ENCODE measurements at regions not wholly inside any gene's neighbourhood (a gene's known extent, or its start where the extent isn't known, plus 50 kb on each side); places are given as distances from the start of the nearest gene placed in this dataset.

DNA sequence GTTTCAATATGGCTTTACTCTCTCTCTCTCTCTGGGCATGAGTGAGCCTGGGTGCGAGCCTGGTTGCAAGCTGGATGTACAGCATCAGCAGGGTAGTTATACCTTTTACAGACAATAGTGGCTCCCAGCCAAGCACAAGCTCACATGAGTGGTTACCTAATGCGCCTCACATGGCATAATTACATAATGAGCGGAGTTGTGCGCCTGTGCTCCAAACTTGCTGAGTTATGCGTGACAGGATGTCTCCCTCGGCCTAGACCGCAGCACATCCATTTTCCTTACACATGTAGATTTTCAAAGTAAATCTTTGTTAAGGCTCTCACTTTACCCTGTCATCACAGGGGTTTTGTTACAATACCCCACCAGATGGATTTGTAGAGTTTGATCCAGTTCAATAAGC is 233.5 kb upstream of the WWC1 start:
- Histone ChIP-seq H3K36me3 (ENCODE audit: insufficient read depth, low read length) (peaks cover 14% of the 10 kb centered on the region), H3K9me3 (ENCODE audit: low read length) (peaks cover 11% of the 10 kb centered on the region), H3K4me1 (ENCODE audit: insufficient read depth, low read length) (no peaks in the 10 kb centered on the region), H3K4me3 (ENCODE audit: low read length) (no peak overlapping the region), H3K27me3 (ENCODE audit: insufficient read depth, low read length) (no peaks in the 10 kb centered on the region), H2AFZ (ENCODE audit: low read depth, low read length) (no peak overlapping the region)

DNA sequence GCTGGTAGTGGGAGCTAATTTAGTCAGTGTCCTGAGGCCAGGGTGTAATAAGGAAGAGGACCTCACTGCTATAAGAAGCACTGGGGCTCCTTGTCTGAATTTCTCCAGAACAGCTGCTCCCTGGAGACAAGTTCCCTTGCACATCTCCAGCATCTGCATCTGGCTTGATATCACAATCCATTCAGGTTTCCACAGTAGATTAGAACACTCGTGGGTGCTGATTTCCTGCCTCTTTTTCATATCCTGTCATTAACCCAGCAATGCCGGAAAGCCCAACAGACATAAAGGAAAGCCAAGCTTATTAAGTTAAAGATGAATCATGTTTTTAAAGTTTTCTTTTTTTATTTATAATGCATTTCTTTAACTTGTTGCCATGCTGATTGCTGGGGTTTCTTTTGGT is 232.3 kb upstream of the WWC1 start:
- Histone ChIP-seq H3K9me3 (ENCODE audit: low read length) (peaks cover 11% of the 10 kb centered on the region), H3K4me1 (ENCODE audit: insufficient read depth, low read length) (no peaks in the 10 kb centered on the region)

DNA sequence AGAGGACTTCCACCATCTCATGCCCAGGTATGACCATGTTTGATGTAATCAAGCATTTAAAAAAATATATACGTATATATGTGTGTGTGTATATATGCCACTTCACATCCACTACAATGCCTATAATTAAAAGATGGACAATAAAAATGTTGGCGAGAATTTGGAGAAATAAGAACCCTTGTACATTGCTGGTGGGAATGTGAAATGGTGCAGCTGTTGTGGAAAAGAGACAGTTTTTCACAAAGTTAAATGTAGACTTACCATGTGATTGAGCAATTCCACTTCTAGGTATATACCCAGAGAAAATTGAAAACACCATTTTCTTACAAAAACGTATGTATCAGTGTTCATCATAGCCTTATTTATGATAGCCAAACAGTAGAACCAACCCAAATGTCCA is 229.2 kb upstream of the WWC1 start:
- no peak overlapping the region for H3K4me3 ChIP-seq (ENCODE audit: low read length)
- H3K36me3 ChIP-seq (ENCODE audit: insufficient read depth, low read length), result peaks cover 25% of the 10 kb centered on the region
- H3K9me3 ChIP-seq (ENCODE audit: low read length), result peaks cover 9% of the 10 kb centered on the region
- no peaks in the 10 kb centered on the region for H3K27me3 ChIP-seq (ENCODE audit: insufficient read depth, low read length)
- no peak overlapping the region for H2AFZ ChIP-seq (ENCODE audit: low read depth, low read length)
- no peaks in the 10 kb centered on the region for H3K4me1 ChIP-seq (ENCODE audit: insufficient read depth, low read length)

More for the DNA sequence above, 232.3 kb upstream of the WWC1 start:
- Histone ChIP-seq H3K4me3 (ENCODE audit: low read length) (no peak overlapping the region), H2AFZ (ENCODE audit: low read depth, low read length) (no peak overlapping the region), H3K36me3 (ENCODE audit: insufficient read depth, low read length) (peaks cover 22% of the 10 kb centered on the region), H3K27me3 (ENCODE audit: insufficient read depth, low read length) (no peaks in the 10 kb centered on the region)

DNA sequence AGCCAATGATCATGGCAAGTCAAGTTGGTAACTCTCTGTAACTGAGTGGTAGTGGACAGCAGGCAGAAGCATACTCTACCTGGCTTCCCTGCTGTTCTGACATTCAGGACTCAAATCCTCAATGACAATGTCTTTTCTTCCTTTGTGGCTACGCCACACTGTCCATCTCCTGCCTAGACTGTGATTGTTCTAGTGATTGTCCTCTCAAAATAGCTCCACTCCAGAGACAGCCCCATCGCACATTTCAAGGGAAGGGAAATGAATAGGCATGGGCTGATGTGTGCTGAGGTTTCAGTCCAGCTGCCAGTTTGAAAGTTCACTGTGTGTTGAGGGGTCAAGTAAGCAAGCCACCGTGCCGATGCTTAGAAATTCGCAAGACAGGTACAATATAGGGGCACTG is 227.0 kb upstream of the WWC1 start:
- H3K4me3 ChIP-seq (ENCODE audit: low read length), result no peak overlapping the region
- no peaks in the 10 kb centered on the region for H3K9me3 ChIP-seq (ENCODE audit: low read length)
- no peaks in the 10 kb centered on the region for H3K4me1 ChIP-seq (ENCODE audit: insufficient read depth, low read length)
- no peaks in the 10 kb centered on the region for H3K27me3 ChIP-seq (ENCODE audit: insufficient read depth, low read length)
- peaks cover 22% of the 10 kb centered on the region for H3K36me3 ChIP-seq (ENCODE audit: insufficient read depth, low read length)
- no peak overlapping the region for H2AFZ ChIP-seq (ENCODE audit: low read depth, low read length)

DNA sequence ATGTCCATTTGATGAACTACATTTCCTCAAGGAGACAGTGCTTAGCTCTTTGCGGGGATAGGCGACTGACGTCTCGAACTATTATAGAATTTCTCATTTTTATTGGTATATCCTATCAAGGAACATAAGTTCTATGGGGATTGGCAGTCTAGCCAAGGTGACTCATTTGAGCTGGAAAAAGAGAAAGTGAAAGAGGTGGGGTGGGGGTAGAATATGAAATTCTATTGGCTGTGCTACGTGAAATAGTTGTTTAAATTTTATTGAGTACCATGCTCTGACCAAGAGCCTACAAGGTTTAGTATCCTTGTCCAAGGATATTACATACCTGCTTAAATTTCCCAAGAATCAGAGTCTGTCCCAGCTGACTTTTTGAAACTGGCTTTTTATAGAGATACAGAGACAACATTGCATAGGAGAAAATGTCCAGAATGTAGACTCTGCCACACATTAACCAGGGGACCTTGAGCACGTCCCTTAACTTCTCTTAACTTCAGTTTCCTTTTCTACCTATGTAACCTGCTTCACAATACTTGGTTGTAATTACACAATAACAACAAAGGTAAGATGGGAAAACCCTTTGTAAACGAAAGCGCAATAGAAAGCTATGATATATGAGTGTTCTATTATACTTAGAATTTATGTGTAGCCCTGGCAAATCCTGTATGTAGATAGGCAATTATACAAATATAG is 226.4 kb upstream of the WWC1 start:
- H3K9me3 ChIP-seq (ENCODE audit: low read length), result no peaks in the 10 kb centered on the region
- H3K36me3 ChIP-seq (ENCODE audit: insufficient read depth, low read length), result peaks cover 22% of the 10 kb centered on the region
- H3K4me3 ChIP-seq (ENCODE audit: low read length), result no peak overlapping the region
- H3K4me1 ChIP-seq (ENCODE audit: insufficient read depth, low read length), result no peaks in the 10 kb centered on the region
- no peaks in the 10 kb centered on the region for H3K27me3 ChIP-seq (ENCODE audit: insufficient read depth, low read length)
- H2AFZ ChIP-seq (ENCODE audit: low read depth, low read length), result no peak overlapping the region

DNA sequence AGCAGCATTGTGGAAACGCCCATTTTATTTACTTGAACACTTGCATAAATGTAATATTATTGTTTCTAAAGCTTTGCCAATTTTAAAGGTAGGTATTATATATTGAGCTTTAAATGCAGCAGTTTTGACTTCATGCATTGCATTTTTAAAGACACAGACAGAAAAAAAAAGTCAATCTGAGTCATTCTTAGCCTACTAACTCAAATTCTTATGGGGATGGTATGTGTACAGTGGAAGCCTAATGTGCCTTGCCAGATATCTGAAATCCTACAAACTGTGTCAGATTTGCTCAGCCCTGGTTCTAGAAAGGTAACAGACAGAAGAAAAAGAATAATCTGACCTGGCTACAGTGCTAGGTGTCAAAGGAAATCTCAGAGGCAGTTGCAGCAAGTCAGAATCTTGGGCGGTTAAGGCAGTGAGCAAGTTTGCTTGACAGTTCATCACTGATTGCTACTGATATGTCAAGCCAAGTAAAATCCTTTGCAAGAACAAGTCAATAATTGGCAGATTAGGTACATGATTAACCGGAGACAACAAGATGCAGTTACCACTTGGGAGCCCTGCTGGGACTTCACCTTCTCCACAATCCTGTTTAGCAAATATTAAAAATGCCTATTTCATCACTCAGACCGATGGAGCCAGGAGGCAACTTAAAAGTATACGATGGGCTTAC is 224.8 kb upstream of the WWC1 start:
- H3K27me3 ChIP-seq (ENCODE audit: insufficient read depth, low read length), result no peaks in the 10 kb centered on the region
- no peaks in the 10 kb centered on the region for H3K9me3 ChIP-seq (ENCODE audit: low read length)
- H3K36me3 ChIP-seq (ENCODE audit: insufficient read depth, low read length), result peaks cover 22% of the 10 kb centered on the region
- no peaks in the 10 kb centered on the region for H3K4me1 ChIP-seq (ENCODE audit: insufficient read depth, low read length)
- no peak overlapping the region for H2AFZ ChIP-seq (ENCODE audit: low read depth, low read length)
- H3K4me3 ChIP-seq (ENCODE audit: low read length), result no peak overlapping the region

DNA sequence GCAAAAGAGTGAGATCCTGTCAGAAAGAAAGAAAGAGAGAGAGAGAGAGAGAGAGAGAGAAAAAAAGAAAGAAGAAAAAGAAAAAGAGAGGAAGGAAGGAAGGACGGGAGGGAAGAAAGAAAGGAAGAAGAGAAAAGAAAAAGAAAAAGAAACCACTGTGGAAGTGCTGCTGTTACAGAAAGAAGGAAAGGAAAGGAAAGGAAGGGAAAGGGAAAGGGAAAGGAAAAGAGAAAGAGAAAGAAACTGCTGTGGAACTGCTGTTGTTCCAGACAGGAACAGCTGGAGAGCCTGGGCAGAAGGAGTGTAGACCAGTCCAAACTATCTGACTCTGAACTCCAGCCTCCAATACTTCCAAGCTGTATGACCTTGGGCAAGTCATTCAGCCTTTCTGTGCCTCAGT is 220.7 kb upstream of the WWC1 start:
- Histone ChIP-seq H3K4me3 (ENCODE audit: low read length) (no peak overlapping the region), H3K36me3 (ENCODE audit: insufficient read depth, low read length) (peaks cover 2% of the 10 kb centered on the region), H2AFZ (ENCODE audit: low read depth, low read length) (no peak overlapping the region), H3K9me3 (ENCODE audit: low read length) (no peaks in the 10 kb centered on the region), H3K4me1 (ENCODE audit: insufficient read depth, low read length) (no peaks in the 10 kb centered on the region), H3K27me3 (ENCODE audit: insufficient read depth, low read length) (no peaks in the 10 kb centered on the region)

DNA sequence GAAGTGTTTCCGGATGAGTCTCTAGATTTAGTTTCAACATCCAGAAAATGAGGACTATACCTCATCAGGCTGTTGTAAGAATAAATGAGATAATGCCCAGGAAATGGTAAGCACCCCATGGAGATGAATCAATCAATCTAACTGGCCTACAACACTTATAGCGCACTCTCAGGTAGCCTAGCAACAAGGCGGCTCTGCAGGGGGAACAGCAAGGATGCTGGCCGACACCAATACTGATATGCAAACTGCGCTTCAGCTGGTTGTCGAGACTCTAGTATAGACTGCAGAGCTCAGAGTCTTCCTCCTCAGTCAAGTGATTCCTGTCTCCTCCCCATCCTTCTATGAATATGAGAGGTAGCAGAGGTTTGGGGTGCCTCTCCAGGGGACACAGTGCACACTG is 218.8 kb upstream of the WWC1 start:
- H3K27me3 ChIP-seq (ENCODE audit: insufficient read depth, low read length), result no peaks in the 10 kb centered on the region
- H3K4me1 ChIP-seq (ENCODE audit: insufficient read depth, low read length), result no peaks in the 10 kb centered on the region
- H3K9me3 ChIP-seq (ENCODE audit: low read length), result no peaks in the 10 kb centered on the region
- H3K36me3 ChIP-seq (ENCODE audit: insufficient read depth, low read length), result no peaks in the 10 kb centered on the region
- no peak overlapping the region for H2AFZ ChIP-seq (ENCODE audit: low read depth, low read length)
- no peak overlapping the region for H3K4me3 ChIP-seq (ENCODE audit: low read length)

DNA sequence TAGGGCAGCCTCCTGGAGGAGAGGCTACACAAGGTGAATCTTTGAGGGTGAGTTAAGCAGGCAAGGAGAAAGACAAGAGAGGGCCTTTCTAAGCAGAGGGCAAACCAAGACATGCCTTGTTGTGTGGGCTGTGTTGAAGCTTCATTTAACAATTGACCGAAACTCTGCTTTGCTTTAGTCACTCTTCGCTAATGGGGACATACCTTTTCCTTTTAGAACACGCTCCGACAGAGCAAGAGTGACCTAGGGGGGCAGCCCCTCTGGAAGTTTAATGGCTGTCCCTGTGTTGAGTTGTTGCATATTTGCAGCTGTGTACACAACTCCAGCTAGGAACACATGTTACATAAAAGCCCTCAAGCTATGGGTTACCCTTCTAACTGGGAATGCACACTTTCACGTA is 218.1 kb upstream of the WWC1 start:
- Histone ChIP-seq H3K36me3 (ENCODE audit: insufficient read depth, low read length) (no peaks in the 10 kb centered on the region), H3K4me1 (ENCODE audit: insufficient read depth, low read length) (no peaks in the 10 kb centered on the region), H2AFZ (ENCODE audit: low read depth, low read length) (no peak overlapping the region), H3K4me3 (ENCODE audit: low read length) (no peak overlapping the region), H3K9me3 (ENCODE audit: low read length) (no peaks in the 10 kb centered on the region), H3K27me3 (ENCODE audit: insufficient read depth, low read length) (no peaks in the 10 kb centered on the region)

DNA sequence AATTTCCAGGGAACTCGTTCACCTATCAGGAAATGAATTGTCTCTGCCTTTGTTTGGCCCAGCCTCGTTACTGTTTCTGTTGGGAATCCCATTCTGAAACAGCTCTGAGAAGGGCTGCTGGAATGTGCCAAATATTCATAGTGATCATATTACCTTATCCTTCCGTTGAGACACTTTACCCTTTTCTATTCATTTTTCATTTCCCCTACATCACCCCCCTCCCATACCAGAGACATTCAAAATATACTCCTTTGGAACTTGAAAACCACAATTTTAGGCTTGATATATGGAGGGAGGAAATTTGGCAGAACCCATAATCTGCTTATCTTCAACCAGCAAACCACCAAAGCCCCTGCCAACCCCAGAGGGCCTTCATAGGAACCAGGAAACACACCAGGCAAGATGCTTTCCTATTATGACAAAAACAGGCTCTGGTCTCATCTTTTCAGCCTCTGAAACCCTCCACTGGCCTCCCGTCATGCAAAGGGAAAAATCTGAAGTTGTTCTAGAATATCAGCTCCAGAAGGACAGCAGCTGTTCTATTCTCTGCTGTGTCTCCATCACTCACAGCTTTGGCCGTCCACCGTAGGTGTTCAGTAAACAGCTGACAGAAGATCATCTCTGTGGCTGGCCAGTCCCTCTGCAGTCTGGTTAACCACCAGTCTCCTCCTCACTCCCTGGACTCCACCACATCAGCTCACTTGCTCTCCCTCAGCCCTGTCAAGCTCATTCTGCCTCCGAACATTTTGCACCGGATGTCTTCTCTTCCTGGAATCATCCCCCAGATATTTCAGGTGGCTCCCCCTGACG is 217.2 kb upstream of the WWC1 start:
- no peaks in the 10 kb centered on the region for H3K9me3 ChIP-seq (ENCODE audit: low read length)
- no peaks in the 10 kb centered on the region for H3K27me3 ChIP-seq (ENCODE audit: insufficient read depth, low read length)
- H2AFZ ChIP-seq (ENCODE audit: low read depth, low read length), result no peak overlapping the region
- no peaks in the 10 kb centered on the region for H3K4me1 ChIP-seq (ENCODE audit: insufficient read depth, low read length)
- H3K4me3 ChIP-seq (ENCODE audit: low read length), result no peak overlapping the region
- no peaks in the 10 kb centered on the region for H3K36me3 ChIP-seq (ENCODE audit: insufficient read depth, low read length)

DNA sequence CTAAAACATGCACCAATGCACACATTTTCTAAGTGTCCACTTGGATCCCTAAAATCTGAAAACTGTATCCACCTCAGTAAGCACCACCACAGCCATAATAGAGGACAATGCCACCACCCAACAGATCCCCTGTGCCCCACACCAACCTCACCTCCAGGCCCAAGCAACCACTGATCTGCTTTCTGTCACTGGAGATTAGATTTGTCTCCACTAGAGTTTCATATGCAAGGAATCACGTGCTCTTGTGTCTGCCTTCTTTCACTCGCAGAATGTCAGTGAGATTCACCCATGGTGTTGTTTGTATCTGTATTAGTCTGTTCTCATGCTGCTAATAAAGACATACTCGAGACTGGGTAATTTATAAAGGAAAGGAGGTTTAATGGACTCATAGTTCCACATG is 216.1 kb upstream of the WWC1 start:
- H3K9me3 ChIP-seq (ENCODE audit: low read length), result no peaks in the 10 kb centered on the region
- no peaks in the 10 kb centered on the region for H3K4me1 ChIP-seq (ENCODE audit: insufficient read depth, low read length)
- no peak overlapping the region for H2AFZ ChIP-seq (ENCODE audit: low read depth, low read length)
- no peaks in the 10 kb centered on the region for H3K36me3 ChIP-seq (ENCODE audit: insufficient read depth, low read length)
- no peaks in the 10 kb centered on the region for H3K27me3 ChIP-seq (ENCODE audit: insufficient read depth, low read length)
- H3K4me3 ChIP-seq (ENCODE audit: low read length), result no peak overlapping the region

DNA sequence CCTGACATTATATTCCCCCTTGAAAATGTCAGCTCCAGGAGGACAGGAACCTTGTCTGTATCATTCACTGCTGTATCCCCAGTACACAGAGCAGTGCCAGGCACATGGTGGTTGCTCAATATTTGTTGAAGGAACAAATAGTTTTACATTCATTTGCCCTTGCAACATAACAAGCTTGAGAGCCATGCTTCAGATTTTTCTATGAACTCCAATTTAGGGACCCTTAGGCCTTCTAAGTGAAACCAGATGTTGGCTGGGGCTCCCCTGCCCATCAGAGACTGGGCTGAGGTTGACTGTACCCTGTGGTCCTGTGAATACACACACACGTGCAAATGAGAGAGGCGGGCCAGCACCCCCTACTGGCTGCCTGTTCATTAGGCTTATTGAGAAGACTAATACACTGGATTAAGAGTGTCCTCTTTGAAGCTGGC is 214.9 kb upstream of the WWC1 start:
- H3K9me3 ChIP-seq (ENCODE audit: low read length), result no peaks in the 10 kb centered on the region
- no peak overlapping the region for H3K4me3 ChIP-seq (ENCODE audit: low read length)
- no peaks in the 10 kb centered on the region for H3K4me1 ChIP-seq (ENCODE audit: insufficient read depth, low read length)
- no peak overlapping the region for H2AFZ ChIP-seq (ENCODE audit: low read depth, low read length)
- H3K27me3 ChIP-seq (ENCODE audit: insufficient read depth, low read length), result no peaks in the 10 kb centered on the region
- no peaks in the 10 kb centered on the region for H3K36me3 ChIP-seq (ENCODE audit: insufficient read depth, low read length)

DNA sequence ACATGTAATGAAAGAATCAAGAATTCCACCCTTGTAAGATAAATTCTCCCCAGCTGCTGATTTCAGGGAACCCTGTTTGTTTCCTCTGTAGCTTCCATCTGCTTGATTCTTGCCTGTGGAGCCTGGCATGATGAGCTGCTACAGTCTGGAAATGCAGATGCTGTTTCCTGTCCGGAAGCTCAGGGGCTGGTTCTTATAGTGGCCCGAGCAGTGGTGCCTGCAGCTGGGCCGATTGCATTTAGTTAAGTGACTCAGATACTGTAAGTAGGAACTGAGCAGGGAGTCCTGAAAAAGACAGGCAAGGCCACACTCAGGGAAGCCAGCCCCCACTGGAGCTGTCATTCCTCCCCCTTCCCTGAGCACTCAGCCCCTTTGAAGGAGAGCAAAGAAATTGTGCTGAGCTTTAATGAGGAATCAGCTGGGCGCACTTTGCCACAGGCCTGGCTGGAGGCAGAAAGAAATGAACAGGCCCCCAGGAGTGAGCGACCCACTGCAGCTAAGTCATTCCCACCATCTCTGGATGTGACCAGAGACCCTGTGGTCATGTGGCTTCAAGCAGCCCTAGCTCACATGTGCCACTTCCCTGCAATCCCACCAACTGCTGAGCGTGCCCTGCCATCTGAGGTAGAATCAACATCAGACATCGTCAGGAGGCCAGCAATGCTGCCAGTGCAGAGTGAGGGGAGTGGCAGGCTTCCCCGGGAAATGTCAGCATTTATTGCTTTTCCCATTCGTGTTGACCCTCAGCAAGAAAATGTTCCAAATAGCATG is 206.0 kb upstream of the WWC1 start:
- no peaks in the 10 kb centered on the region for H3K27me3 ChIP-seq (ENCODE audit: insufficient read depth, low read length)
- H2AFZ ChIP-seq (ENCODE audit: low read depth, low read length), result no peak overlapping the region
- peaks cover 3% of the 10 kb centered on the region for H3K4me1 ChIP-seq (ENCODE audit: insufficient read depth, low read length)
- peaks cover 4% of the 10 kb centered on the region for H3K36me3 ChIP-seq (ENCODE audit: insufficient read depth, low read length)
- H3K4me3 ChIP-seq (ENCODE audit: low read length), result no peak overlapping the region
- peaks cover 12% of the 10 kb centered on the region for H3K9me3 ChIP-seq (ENCODE audit: low read length)

Data from neuron (in vitro differentiated cells).